ENCODE measurements at regions not wholly inside any gene's neighbourhood (a gene's known extent, or its start where the extent isn't known, plus 50 kb on each side); places are given as distances from the start of the nearest gene placed in this dataset.
"Not testable (repeated sequence)": the region's sequence is repeated elsewhere in the genome, so short reads cannot be mapped to it uniquely, and the experiment has no call there.

- peaks cover 5% of the 10 kb centered on the region for H3K9me3 ChIP-seq (ENCODE audit: control insufficient read depth, low read depth, low read length)
- WGBS (ENCODE audit: insufficient coverage, low lambda C conversion rate): no CpG with 5 or more reads among the region's 7 CpGs
- no peak overlapping the region for H3K27ac ChIP-seq (ENCODE audit: low read length)
- no peaks in the 10 kb centered on the region for H3K4me1 ChIP-seq (ENCODE audit: control insufficient read depth, insufficient read depth, low read length)
- H3K4me3 ChIP-seq (ENCODE audit: low read length): no peak overlapping the region
- no peak for DNase-seq
- H3K36me3 ChIP-seq (ENCODE audit: control insufficient read depth, insufficient read depth, low read length): no peaks in the 10 kb centered on the region
- no peaks in the 10 kb centered on the region for H3K27me3 ChIP-seq (ENCODE audit: control insufficient read depth, insufficient read depth, low read length)
Observed at GRCh38 chr20:5696011-5696559, 54.1 kb upstream of the SHLD1 start.

GRCh38 chr20:5691918-5692618 lies 58.1 kb upstream of the SHLD1 start:
- Histone ChIP-seq H3K27ac (ENCODE audit: low read length) (no peak overlapping the region), H3K4me1 (ENCODE audit: control insufficient read depth, insufficient read depth, low read length) (no peaks in the 10 kb centered on the region), H3K9me3 (ENCODE audit: control insufficient read depth, low read depth, low read length) (peaks cover 4% of the 10 kb centered on the region), H3K36me3 (ENCODE audit: control insufficient read depth, insufficient read depth, low read length) (no peaks in the 10 kb centered on the region), H3K27me3 (ENCODE audit: control insufficient read depth, insufficient read depth, low read length) (no peaks in the 10 kb centered on the region), H3K4me3 (ENCODE audit: low read length) (no peak overlapping the region)
- no peak for DNase-seq
- WGBS (ENCODE audit: insufficient coverage, low lambda C conversion rate): 80% methylated on average over 1 of the region's 9 CpGs

DNA sequence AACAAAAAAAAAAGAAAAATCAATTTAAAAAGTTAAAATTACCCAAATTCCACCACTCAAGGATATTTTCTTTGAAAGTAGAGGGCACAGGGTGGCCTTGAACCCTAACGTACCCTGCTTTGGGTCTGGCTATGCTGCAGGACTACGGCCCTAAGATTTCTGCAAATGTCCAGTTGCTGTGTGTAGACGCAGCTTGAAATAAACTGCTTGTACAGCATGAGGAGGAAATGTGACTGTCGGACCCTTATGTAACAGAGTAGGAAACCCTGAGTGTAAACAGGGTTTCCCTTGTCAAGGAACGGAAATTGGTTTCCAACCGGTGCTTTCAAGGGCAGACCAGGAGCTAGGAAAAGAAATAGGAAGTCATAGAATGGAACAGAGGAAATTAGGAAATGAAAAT lies 60.7 kb upstream of the SHLD1 start:
- Histone ChIP-seq H3K27ac (ENCODE audit: low read length) (no peak overlapping the region), H3K36me3 (ENCODE audit: control insufficient read depth, insufficient read depth, low read length) (no peaks in the 10 kb centered on the region), H3K27me3 (ENCODE audit: control insufficient read depth, insufficient read depth, low read length) (no peaks in the 10 kb centered on the region), H3K9me3 (ENCODE audit: control insufficient read depth, low read depth, low read length) (no peaks in the 10 kb centered on the region), H3K4me1 (ENCODE audit: control insufficient read depth, insufficient read depth, low read length) (no peaks in the 10 kb centered on the region), H3K4me3 (ENCODE audit: low read length) (no peak overlapping the region)
- 100% methylated on average over 2 of the region's 6 CpGs for WGBS (ENCODE audit: insufficient coverage, low lambda C conversion rate)
- DNase-seq: no peak

DNA sequence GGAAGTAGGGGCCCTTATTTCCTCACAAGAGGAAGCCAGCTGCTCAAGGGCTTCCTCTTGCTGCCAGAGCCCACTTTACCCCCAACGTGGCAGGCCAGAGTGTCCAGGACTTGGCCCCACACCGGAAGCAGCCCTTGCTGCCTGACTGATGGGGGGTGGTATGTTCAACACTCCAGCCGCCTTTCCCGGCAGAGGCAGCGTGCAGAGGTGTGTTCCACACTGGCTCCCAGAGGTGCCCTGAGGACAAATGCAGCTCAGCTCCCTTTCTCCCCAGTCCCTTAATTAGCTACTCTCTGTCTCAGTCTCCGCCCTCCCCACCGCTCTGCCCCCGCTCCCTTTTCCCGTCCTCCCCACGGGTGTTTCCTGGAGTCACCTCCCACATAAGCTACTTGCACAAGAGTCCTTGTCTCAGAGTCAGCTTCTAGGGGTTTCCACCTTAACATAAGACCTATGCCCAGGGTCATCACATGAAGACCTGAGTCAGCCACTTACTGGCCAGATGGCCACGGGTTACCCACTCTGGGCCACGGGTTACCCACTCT lies 61.7 kb upstream of the SHLD1 start:
- H3K36me3 ChIP-seq (ENCODE audit: control insufficient read depth, insufficient read depth, low read length): no peaks in the 10 kb centered on the region
- H3K9me3 ChIP-seq (ENCODE audit: control insufficient read depth, low read depth, low read length): no peaks in the 10 kb centered on the region
- no peaks in the 10 kb centered on the region for H3K4me1 ChIP-seq (ENCODE audit: control insufficient read depth, insufficient read depth, low read length)
- no peaks in the 10 kb centered on the region for H3K27me3 ChIP-seq (ENCODE audit: control insufficient read depth, insufficient read depth, low read length)
- H3K27ac ChIP-seq (ENCODE audit: low read length): no peak overlapping the region
- WGBS (ENCODE audit: insufficient coverage, low lambda C conversion rate): no CpG with 5 or more reads among the region's 12 CpGs
- H3K4me3 ChIP-seq (ENCODE audit: low read length): no peak overlapping the region
- DNase-seq: no peak

DNA sequence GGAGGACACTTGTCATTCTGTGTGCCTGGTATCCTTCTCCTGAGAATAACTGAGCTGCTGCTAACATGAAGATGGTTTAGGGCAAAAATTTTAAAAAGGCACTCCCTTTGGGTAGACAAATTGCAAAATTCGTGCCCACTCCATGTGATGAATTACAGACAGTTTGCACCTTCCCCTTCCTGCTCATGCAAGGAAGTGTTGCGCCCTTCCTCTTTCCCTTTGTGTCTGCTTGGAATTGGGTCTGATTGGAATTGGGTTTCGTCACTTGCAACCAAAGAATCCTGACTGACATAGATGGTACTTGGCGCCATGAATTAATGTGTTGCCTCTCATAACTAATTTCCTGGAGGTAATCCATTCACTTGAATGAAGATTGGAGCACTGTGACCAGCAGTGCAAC lies 62.3 kb upstream of the SHLD1 start:
- no peaks in the 10 kb centered on the region for H3K27me3 ChIP-seq (ENCODE audit: control insufficient read depth, insufficient read depth, low read length)
- 100% methylated on average over 1 of the region's 4 CpGs for WGBS (ENCODE audit: insufficient coverage, low lambda C conversion rate)
- no peak overlapping the region for H3K4me3 ChIP-seq (ENCODE audit: low read length)
- H3K4me1 ChIP-seq (ENCODE audit: control insufficient read depth, insufficient read depth, low read length): no peaks in the 10 kb centered on the region
- no peak overlapping the region for H3K27ac ChIP-seq (ENCODE audit: low read length)
- H3K36me3 ChIP-seq (ENCODE audit: control insufficient read depth, insufficient read depth, low read length): no peaks in the 10 kb centered on the region
- no peak for DNase-seq
- no peaks in the 10 kb centered on the region for H3K9me3 ChIP-seq (ENCODE audit: control insufficient read depth, low read depth, low read length)

- WGBS (ENCODE audit: insufficient coverage, low lambda C conversion rate): no CpG with 5 or more reads among the region's 15 CpGs
- H3K27me3 ChIP-seq (ENCODE audit: control insufficient read depth, insufficient read depth, low read length): no peaks in the 10 kb centered on the region
- H3K4me1 ChIP-seq (ENCODE audit: control insufficient read depth, insufficient read depth, low read length): no peaks in the 10 kb centered on the region
- no peak overlapping the region for H3K4me3 ChIP-seq (ENCODE audit: low read length)
- no peaks in the 10 kb centered on the region for H3K36me3 ChIP-seq (ENCODE audit: control insufficient read depth, insufficient read depth, low read length)
- H3K27ac ChIP-seq (ENCODE audit: low read length): no peak overlapping the region
- no peak for DNase-seq
- no peaks in the 10 kb centered on the region for H3K9me3 ChIP-seq (ENCODE audit: control insufficient read depth, low read depth, low read length)
Observed at GRCh38 chr20:5686384-5687105, 63.7 kb upstream of the SHLD1 start.

DNA sequence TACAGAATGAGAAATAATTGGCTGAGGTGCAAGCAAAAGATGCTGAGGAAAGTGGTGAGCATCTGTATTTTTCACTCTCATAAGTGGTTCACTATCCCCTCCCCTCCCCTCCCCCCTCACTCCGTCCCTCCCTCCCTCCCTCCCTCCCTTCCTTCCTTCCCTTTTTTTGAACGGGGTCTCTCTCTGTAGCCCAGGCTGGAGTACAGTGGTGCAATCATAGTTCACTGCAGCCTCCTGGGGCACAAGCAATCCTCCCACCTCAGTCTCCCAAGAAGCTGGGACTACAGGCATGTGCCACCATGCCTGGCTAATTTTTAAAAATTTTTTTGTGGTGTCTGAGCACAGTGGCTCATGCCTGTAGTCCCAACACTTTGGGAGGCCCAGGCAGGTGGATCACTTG lies 67.6 kb upstream of the SHLD1 start:
- not testable (repeated sequence) for DNase-seq; H3K27ac ChIP-seq (ENCODE audit: low read length); H3K27me3 ChIP-seq (ENCODE audit: control insufficient read depth, insufficient read depth, low read length); H3K4me1 ChIP-seq (ENCODE audit: control insufficient read depth, insufficient read depth, low read length); H3K4me3 ChIP-seq (ENCODE audit: low read length); H3K9me3 ChIP-seq (ENCODE audit: control insufficient read depth, low read depth, low read length); H3K36me3 ChIP-seq (ENCODE audit: control insufficient read depth, insufficient read depth, low read length)
- WGBS (ENCODE audit: insufficient coverage, low lambda C conversion rate): no CpG with 5 or more reads among the region's 2 CpGs

- Histone ChIP-seq H3K27me3 (ENCODE audit: control insufficient read depth, insufficient read depth, low read length) (no peaks in the 10 kb centered on the region), H3K36me3 (ENCODE audit: control insufficient read depth, insufficient read depth, low read length) (no peaks in the 10 kb centered on the region), H3K4me1 (ENCODE audit: control insufficient read depth, insufficient read depth, low read length) (no peaks in the 10 kb centered on the region), H3K4me3 (ENCODE audit: low read length) (no peak overlapping the region), H3K27ac (ENCODE audit: low read length) (no peak overlapping the region), H3K9me3 (ENCODE audit: control insufficient read depth, low read depth, low read length) (no peaks in the 10 kb centered on the region)
- no peak for DNase-seq
Observed at GRCh38 chr20:5680192-5680591, 69.4 kb upstream of the GPCPD1 start.

- H3K4me3 ChIP-seq (ENCODE audit: low read length): no peak overlapping the region
- no peak overlapping the region for H3K27ac ChIP-seq (ENCODE audit: low read length)
- H3K4me1 ChIP-seq (ENCODE audit: control insufficient read depth, insufficient read depth, low read length): no peaks in the 10 kb centered on the region
- H3K9me3 ChIP-seq (ENCODE audit: control insufficient read depth, low read depth, low read length): no peaks in the 10 kb centered on the region
- no peaks in the 10 kb centered on the region for H3K36me3 ChIP-seq (ENCODE audit: control insufficient read depth, insufficient read depth, low read length)
- no peaks in the 10 kb centered on the region for H3K27me3 ChIP-seq (ENCODE audit: control insufficient read depth, insufficient read depth, low read length)
- DNase-seq: no peak
- no CpG with 5 or more reads among the region's 2 CpGs for WGBS (ENCODE audit: insufficient coverage, low lambda C conversion rate)
Observed at GRCh38 chr20:5678777-5679176, 68.0 kb upstream of the GPCPD1 start.

- no CpG with 5 or more reads among the region's 8 CpGs for WGBS (ENCODE audit: insufficient coverage, low lambda C conversion rate)
- not testable (repeated sequence) for H3K9me3 ChIP-seq (ENCODE audit: control insufficient read depth, low read depth, low read length); H3K4me3 ChIP-seq (ENCODE audit: low read length)
Observed at GRCh38 chr20:5677944-5678343, 67.1 kb upstream of the GPCPD1 start.

More at GRCh38 chr20:5677944-5678343, 67.1 kb upstream of the GPCPD1 start:
- not testable (repeated sequence) for DNase-seq; H3K4me1 ChIP-seq (ENCODE audit: control insufficient read depth, insufficient read depth, low read length); H3K27me3 ChIP-seq (ENCODE audit: control insufficient read depth, insufficient read depth, low read length); H3K27ac ChIP-seq (ENCODE audit: low read length); H3K36me3 ChIP-seq (ENCODE audit: control insufficient read depth, insufficient read depth, low read length)
